GM18502 (cell line): ENCODE measurements at regions not wholly inside any gene's neighbourhood (a gene's known extent, or its start where the extent isn't known, plus 50 kb on each side); places are given as distances from the start of the nearest gene placed in this dataset.

ENCODE experiments used
- ATAC-seq: cut with Tn5 transposase; IDR thresholded peaks from one replicate; pipeline ENCODE4 v1.9.1; 2021; ENCODE audit warnings: mild to moderate bottlenecking; ENCODE audit not compliant: unreplicated experiment, poor library complexity

DNA sequence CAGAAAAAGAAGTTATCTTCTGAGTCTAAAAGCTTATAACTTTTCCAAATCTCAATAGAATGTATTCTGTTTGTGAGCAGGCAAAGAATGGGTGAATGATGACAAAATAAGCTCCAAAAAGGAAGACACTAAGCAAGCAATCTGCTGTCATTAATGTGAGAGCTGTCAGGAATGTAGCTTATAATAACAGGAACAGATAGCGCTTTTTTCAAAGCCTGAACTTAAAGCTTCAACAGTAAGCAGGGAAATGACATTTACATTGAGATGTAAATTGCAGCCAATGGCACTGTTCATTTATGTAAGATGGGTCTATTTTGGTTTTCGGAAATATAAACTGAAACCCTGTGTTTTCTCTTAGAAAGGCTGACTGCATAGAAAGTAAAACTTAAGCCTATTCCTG lies 1005.9 kb downstream of the PDHA2 start:
- no peak for ATAC-seq

DNA sequence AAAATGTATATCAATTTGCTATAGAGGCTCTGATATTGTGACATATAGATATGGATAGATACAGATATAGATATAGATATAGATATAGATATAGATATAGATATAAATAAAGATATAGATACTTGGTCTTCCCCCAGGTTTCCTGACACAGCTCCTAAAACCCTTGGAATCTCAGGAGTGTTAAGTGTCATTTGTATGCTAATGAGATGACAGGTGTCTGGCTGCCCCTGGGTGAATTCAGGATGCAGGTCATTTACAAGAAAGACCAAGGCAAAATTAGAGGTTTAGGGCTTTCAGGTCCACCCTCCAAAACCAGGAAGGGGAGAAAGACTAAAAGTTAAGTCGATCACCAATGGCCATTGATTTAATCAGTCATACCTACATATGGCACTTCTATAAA lies 1034.8 kb downstream of the PDHA2 start:
- no peak for ATAC-seq

DNA sequence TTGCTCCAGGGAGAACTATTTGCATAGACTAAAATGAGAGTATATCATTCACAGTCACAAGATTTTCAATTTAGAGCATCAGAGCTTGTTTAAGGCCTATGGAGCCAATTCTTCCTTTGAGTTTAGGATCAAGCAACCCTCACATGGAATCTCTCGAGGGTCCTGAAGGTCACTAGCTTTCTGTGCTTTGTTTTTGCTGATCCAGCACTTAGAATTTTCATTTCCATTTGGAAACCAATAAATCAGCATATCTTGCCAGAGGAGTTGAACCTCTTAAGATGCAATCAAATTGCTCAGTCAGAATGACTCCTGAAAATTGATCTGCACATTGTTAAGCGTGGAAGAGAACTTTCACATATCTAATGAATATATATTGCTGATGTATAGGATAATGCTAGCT lies 1039.6 kb downstream of the PDHA2 start:
- no peak for ATAC-seq

DNA sequence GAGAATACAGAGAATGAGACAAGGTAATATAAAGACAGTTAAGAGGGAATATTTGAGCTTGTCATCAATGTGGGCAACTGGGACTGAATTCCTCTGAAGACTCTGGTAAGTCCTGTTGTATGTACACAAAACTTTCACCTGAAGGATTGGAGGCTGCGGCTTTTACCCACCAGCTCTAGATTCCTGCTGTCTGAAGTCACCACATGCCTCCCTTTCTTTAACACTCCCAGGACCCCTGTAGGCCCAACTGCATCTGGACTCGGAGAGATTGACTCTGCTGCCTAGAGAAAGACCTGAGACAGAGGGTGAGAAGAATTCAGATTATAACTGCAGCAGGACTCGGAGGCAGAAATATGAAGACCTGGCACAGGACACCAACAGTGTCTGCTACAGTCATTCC lies 1048.0 kb downstream of the PDHA2 start:
- ATAC-seq: no peak

DNA sequence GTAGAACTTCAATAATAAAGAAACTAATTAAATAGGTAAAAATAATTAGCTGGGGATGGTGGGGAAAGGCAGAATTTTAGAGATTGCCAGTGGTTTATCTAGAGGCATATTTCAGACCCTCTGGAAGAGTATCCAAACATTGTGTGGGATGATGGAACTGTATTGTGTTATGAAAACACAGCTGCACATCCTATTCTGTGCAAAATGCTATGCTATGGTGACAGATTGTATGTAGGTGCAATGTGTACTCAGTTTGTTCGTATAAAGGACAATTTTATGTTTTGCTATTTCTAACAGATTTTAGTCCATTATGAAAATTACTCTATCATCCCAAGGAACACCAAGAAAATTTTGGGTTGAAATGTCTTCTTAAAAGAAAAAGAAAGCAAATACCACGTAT lies 1054.7 kb downstream of the PDHA2 start:
- no peak for ATAC-seq

DNA sequence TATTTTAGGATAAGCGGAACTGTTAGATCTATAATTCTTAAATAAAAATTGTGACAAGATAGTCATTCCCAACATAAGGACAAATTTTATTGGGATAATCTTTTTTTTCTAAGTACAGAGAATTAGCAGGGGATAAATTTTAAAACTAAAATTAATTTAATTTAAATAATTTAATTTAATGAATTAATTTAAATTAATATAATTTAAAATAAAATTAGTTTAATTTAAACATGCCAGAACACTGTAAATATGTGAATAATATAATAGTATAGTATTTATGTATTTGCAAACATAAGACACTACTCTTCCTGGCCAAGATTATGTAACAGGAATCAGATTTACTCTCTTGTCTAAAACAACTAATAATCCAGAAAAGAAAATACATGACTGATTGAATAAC lies 1055.9 kb downstream of the PDHA2 start:
- no peak for ATAC-seq

DNA sequence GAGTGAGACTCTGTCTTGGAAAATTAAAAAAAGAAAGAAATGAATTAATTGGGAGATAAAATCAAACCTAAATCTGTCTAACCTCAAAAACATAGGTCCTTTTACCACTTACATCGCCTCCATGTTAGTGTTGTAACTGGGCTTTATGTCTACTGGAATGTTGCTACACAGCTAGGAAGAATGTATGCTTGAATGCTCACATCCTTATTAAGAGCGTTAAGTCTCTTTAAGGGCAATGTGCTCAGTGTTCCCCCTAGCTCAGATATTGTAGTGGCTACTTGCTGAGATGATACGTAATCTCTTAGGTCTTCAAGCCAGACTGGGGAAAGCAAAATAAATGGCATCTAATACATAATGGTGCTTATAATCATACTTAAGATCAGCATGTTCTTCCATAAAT lies 1072.8 kb downstream of the PDHA2 start:
- ATAC-seq: no peak

DNA sequence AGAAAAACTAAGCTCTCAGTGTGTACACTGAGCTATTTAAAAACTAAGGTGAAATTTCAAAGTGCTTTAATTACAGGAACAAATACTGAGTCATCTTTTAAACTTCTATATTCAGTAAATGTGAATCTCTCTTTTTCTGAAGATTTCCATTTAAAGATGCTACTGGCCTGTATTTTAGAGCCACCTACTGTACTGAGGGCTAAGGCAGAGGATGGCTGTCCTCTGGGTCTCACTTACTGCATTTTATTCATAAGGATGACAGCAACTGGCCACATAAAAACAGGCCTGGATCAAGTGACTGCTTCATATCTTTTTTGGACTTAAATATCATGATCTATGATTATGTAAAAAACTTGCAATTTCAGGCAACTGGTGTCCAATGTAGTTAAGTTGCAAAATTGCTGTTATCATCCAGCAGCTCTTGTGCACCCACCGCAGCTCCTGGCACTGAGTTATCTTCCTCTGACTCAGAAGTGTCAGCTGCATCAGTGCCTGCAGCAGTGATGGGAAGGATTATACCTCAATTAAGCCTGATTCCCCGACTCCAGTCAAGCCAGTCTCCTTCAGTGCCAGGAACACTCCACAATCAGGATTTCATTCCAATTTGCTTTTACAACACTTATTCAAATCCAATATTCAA lies 1073.7 kb downstream of the PDHA2 start:
- no peak for ATAC-seq

DNA sequence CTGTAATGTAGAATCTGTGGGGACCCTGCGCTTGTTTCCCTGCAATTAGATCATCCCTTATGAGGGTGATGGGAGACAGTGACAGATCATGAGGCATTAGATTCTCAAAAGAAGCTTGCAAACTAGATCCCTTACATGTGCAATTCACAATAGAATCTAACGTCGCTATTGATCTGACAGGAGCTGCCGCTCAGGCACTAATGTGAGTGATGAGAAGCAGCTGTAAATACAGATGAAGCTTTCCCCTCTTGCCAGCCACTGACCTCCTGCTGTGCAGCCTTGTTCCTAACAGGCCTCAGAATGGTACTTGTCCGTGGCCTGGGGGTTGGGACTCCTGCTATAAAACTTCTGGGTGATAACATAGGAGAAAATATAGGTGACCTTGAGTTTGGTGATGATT lies 1076.8 kb downstream of the PDHA2 start:
- no peak for ATAC-seq

DNA sequence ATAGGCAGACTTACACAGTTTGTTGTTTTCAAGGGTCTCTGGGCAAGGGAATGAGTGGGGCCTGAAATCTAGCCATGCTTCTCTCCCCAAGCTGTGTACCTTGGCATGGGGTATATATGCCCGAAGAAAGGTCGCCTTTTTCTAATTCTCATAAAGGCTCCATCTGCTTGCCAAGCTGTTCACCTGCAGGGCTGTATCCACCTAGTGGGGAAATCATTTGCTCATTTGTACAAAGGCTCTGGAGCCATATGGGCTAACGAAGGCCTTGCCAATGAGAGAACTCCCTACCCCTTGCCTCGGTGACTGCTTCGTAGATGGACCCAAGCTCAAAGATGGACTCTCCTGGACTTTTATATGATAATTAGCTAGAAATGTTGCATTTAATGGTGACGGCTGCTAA lies 1097.0 kb downstream of the PDHA2 start:
- no peak for ATAC-seq

DNA sequence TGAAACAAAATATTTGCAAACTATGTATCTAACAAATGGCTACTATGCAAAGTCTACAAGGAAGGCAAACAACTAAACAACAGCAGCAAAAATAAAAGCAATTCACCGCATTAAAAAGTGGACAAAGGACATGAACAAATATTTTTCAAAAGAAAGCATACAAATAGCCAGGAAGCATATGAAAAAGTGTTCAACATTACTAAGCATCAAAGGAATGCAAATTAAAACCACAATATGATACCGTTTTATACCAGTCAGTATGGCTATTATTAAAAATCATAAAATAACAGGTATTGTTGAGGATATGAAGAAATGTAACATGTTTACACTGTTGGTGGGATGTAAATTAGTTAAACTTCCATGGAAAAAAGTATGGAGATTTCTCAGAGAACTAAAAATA lies 1106.7 kb downstream of the PDHA2 start:
- no peak for ATAC-seq

DNA sequence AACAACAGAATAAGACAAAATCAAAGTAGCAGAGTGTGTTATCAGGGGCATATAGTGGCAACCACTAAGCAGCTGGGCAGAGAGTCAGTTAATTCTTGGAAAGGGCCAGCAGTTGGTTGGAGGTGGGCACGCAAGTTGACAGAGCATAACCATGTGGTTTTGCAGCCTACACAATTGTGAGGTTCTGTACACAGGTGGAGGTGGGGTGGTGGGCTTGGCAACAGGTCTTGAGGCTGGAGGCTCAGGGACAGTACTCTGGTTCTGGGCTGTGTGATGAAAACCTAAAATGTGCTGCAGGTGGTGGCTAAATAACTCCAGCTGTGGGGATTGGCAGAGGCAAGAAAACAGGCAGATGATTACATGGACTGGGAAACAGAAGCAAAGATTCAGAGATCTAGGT lies 1112.7 kb downstream of the PDHA2 start:
- no peak for ATAC-seq

DNA sequence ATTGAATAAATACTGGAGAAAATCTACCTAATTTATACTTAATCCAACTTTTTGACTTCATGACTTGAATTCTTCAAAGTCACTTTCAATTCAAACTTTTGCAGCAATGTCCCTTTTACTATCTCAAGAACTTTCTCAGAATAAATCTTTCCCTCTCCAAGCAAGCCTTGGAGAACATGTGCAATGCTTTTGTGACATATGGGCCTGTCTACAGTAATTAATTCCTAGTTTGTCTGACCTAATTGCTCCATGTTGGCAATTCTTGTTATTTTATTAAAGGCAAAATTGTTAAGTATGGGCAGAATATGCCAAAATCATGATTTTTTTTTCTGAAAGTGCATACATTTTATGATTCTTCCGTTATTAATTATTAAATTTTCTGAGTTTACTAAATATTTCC lies 1115.3 kb downstream of the PDHA2 start:
- ATAC-seq: no peak

DNA sequence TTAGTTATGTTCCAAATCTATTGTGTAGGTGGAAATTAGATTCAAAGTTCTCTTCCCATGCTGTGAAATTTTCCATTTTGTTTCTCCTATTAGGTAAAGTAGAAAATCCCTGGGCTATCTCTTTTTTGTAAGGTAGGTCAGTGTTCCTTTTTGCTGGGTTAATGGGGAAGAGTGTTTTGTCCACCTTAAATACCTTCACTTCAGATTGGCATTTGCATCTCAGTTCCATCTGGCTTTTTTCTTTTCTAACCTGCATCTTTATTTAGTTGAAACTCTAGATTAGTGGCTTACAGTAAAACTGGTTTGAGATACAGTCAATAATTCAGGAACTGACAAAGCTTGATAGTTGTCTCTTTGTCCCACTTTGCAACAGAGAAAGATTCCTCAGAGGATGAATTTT lies 1115.8 kb downstream of the PDHA2 start:
- no peak for ATAC-seq

DNA sequence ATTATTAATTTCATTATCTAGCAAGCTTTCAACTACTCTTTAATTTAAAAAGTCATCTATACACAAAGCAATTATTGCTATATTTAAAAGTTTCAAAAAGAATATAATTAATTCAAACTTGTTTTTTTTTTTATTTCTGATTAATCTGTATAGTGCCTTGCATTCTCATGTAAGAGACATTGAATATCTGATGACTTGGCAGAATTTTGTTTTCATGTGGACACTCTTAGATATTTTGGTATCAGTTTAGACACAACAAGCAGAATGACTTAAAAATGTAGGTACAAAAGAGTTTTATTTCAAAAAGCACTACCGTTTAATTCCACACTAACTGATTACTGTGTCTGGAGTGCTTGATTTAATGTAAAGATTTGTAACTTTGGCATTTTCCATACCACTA lies 1129.6 kb downstream of the PDHA2 start:
- no peak for ATAC-seq

DNA sequence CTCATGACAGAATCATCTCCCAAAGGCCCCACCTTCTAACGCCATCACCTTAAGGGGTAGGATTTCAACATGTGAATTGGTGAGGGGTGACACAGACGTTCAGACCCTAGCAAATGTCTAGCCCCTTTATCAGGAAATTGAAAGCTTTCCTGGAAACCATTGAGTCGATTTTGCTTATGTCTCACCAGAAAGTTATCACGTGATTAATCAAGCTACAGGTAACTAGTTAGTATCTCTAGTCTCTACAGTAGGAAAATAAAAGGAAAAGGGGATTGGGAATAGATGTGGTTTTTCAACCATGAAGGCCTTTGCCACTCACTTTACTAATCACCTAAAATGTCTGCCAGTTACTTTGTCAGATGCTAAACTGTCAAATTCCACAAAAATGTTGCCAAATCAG lies 1133.0 kb downstream of the PDHA2 start:
- no peak for ATAC-seq

DNA sequence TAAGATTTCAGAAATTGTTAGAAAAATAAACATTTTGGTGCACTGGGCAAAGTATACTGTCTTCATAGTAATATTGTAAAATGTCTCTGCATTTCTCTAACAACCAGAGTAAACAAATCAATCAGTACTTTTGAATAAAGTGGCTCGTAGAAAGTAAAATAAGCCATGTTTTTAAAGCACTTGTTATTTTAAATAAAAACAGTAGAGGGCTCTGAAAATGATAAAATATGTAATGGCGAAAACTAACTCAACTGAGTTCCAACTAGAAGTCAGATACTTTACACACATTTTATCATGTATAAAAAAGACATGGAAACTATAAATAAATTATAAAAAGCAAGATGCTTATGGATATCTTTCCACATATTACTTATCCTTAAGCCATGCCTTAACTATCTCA lies 1134.4 kb downstream of the PDHA2 start:
- no peak for ATAC-seq

DNA sequence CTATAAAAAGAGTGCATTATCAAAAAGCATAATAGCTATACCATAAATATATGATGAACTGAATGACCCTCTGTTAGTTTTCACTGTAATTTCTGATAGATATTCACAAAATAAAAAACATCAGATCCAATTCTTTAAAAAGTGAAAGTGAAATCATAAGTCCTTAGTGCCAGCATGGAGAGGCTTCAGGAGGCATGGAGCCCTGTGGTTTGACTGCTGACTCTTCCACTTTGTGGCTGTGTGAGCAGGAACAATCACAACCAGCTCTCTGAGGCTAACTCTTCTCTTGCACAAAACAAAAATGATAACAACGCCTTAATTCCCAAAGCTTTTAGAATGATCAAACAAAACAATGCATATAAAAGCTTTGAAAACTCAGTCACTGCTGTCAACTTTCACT lies 1143.9 kb downstream of the PDHA2 start:
- ATAC-seq: no peak

DNA sequence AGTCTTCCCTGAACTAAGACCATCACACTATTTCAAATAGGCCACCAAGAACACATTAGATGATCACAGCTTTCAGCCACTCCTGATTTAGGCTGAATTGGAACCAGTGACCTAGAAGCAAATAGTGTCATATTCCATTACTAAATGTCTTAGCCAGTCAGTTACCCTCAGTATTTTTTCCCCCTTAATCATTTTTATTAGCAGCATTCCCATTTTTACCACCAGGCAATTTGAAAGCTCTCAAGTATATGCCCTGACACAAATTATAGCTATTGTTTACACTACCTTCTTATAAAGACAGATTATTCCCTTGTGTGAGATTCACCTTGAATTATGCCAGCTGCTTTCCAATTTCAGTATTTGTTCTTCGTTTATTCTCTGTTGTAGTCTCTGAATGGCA lies 1146.9 kb downstream of the PDHA2 start:
- no peak for ATAC-seq

DNA sequence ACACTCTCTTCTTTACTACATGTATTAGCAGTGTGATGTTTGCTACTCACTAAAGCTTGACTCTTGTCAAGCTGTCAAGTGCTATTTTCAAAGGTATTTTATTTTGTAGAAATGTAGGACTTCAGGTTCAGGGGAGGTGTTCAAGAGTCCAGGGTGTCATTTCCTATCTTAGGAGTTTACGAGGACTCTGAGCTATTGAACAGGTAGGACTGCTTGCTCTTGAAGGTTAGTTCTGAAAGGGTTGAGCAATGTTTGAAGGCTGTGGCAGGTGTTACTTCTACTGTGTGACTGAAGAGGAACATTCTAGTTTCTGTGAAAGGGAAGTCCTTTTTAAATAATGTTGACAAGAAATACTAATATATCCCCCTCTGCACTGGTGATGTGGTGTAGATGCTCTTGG lies 1151.2 kb downstream of the PDHA2 start:
- no peak for ATAC-seq

DNA sequence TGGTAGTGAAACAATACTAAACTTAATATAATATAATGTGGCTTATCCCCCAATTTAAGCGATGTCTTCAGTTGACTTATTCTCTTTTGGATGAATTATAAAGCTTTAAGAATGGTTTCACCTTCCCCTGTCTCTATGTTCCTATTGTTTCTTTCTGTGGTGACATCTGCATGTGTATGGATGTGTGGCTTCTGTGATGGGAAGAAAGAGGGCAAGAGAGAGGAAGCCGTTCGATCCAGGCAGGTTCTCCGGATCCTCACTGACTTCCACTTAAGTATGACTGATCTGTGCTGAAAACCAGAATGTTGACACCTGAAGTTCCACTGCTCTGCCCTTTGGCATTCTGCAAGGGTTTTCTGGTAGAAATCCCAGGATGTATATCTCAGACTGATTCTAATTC lies 1150.8 kb downstream of the STPG2 start:
- no peak for ATAC-seq

DNA sequence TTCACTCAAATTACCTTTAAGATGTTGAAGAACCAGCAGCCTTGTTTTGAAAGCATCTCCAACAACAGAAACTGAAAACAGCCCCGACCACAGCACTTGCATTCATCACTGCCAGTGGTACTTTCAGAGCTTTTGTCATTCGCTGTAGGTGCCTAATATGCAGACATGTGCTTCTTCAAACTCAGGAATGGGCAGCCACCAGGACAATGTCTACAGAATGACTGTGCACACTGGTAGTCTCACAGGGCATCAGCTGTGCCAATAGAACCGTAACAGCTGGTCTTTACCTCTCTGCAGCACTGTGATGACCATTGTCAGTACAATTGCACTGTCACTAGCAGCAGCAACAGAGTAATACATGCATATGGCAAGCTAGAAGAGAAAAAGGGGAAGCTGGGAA lies 1149.7 kb downstream of the STPG2 start:
- ATAC-seq: no peak

DNA sequence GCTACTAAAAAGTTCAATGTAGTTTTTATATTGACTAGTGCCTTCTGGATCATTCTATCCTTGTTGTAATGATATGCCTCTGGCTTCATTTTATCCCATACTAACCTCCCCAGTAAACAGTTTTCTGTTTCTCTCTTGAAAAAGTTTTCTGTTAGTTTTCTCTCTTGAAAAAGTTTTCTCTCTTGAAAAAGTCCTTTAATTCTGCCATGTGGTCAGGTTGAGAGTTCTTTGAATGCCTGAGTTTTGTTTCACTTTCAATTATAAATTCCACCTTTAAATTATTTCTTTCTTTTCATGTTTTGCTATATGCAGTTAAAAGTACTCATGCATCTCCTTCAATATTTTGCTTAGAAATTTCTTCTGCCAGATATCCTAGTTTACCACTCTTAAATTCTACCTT lies 1139.6 kb downstream of the STPG2 start:
- no peak for ATAC-seq
